CD14-positive monocyte (primary cell): ENCODE measurements at regions not wholly inside any gene's neighbourhood (a gene's known extent, or its start where the extent isn't known, plus 50 kb on each side); places are given as distances from the start of the nearest gene placed in this dataset.
A peak's percentile ranks its signal among the peaks of the same experiment; 100 is the strongest.

Experiments used
- DNase-seq, 3 donors: peaks; one replicate each; pipeline ENCODE4 v3.0.0-alpha.2; 2011 to 2022
- H2AFZ ChIP-seq: 2 replicates; pipeline ENCODE4 v1.6.0; 2012; ENCODE audit warnings: mild to moderate bottlenecking, low read depth, low read length, inconsistent platforms; ENCODE audit not compliant: insufficient read depth, poor library complexity, severe bottlenecking
- H3K27ac ChIP-seq, 2 donors: 1 replicate in 1 of 2; 2 replicates in 1 of 2; pipeline ENCODE4 v1.5.1; 2012 to 2013; ENCODE audit warnings: low read length in 2 of 2, control low read depth in 1 of 2, inconsistent platforms in 1 of 2, low read depth in 1 of 2, mild to moderate bottlenecking in 1 of 2
- H3K27me3 ChIP-seq, 2 donors: one replicate each; pipeline versions ENCODE4 v1.6.0 to v1.6.1; 2011 to 2013; ENCODE audit warnings: low read length in 2 of 2; ENCODE audit not compliant: control insufficient read depth in 2 of 2, insufficient read depth in 2 of 2
- H3K36me3 ChIP-seq, 2 donors: replicated peaks in 1 of 2; 1 replicate in 1 of 2; 2 replicates in 1 of 2; pipeline versions ENCODE4 v1.5.1 to v1.6.1; 2012 to 2013; ENCODE audit warnings: low read length in 2 of 2, control low read depth in 1 of 2, inconsistent platforms in 1 of 2, mild to moderate bottlenecking in 1 of 2; ENCODE audit not compliant: insufficient read depth in 2 of 2, control insufficient read depth in 1 of 2
- H3K4me1 ChIP-seq, 2 donors: 1 replicate in 1 of 2; 2 replicates in 1 of 2; pipeline versions ENCODE4 v1.5.1 to v1.6.1; 2012 to 2013; ENCODE audit warnings: low read length in 2 of 2, control low read depth in 1 of 2, inconsistent platforms in 1 of 2, mild to moderate bottlenecking in 1 of 2, moderate library complexity in 1 of 2; ENCODE audit not compliant: insufficient read depth in 2 of 2, control insufficient read depth in 1 of 2
- H3K4me2 ChIP-seq: replicated peaks from 2 replicates; pipeline ENCODE3; 2012; ENCODE audit warnings: low read length, moderate library complexity, mild to moderate bottlenecking; ENCODE audit not compliant: poor library complexity, severe bottlenecking; ENCODE audit errors: extremely low read depth
- H3K4me3 ChIP-seq, 3 experiments: fragments of 200-600 bp in 1 of 3; sonication (generic) in 1 of 3; replicated peaks in 1 of 3; 1 replicate in 2 of 3; 2 replicates in 1 of 3; pipeline ENCODE4 v1.5.1; 2011 to 2013; ENCODE audit warnings: low read length in 3 of 3, mild to moderate bottlenecking in 3 of 3, control low read depth in 2 of 3, low read depth in 2 of 3, inconsistent platforms in 1 of 3, moderate library complexity in 1 of 3
- H3K79me2 ChIP-seq: 2 replicates; pipeline ENCODE4 v1.6.0; 2012; ENCODE audit warnings: mild to moderate bottlenecking, control low read depth, inconsistent platforms, low read length, moderate library complexity; ENCODE audit not compliant: insufficient read depth
- H3K9ac ChIP-seq: 2 replicates; pipeline ENCODE4 v1.6.0; 2017; ENCODE audit warnings: low read length, mild to moderate bottlenecking; ENCODE audit not compliant: insufficient read depth, poor library complexity, severe bottlenecking
- H3K9me3 ChIP-seq, 2 donors: replicated peaks in 1 of 2; 1 replicate in 1 of 2; 2 replicates in 1 of 2; pipeline versions ENCODE4 v1.5.1 to v1.6.1; 2012 to 2013; ENCODE audit warnings: low read length in 2 of 2, control low read depth in 1 of 2; ENCODE audit not compliant: control insufficient read depth in 1 of 2, insufficient read depth in 1 of 2
- H4K20me1 ChIP-seq: 2 replicates; pipeline ENCODE4 v1.6.0; 2012; ENCODE audit warnings: mild to moderate bottlenecking, low read length, control low read depth, moderate library complexity; ENCODE audit not compliant: insufficient read depth
- H3K27ac Mint-ChIP-seq, 7 donors: one replicate each; pipeline ENCODE4 v1.8.0; 2020; ENCODE audit warnings: mild to moderate bottlenecking in 7 of 7, mixed read lengths in 7 of 7, moderate library complexity in 6 of 7, inconsistent platforms in 2 of 7
- H3K27me3 Mint-ChIP-seq, 3 donors: one replicate each; pipeline ENCODE4 v1.8.0; 2021 to 2022; ENCODE audit warnings: low read depth in 3 of 3, mild to moderate bottlenecking in 3 of 3, mixed read lengths in 3 of 3, moderate library complexity in 3 of 3, inconsistent platforms in 1 of 3
- H3K36me3 Mint-ChIP-seq, 2 donors: one replicate each; pipeline ENCODE4 v1.8.0; 2020; ENCODE audit warnings: mixed read lengths in 2 of 2, inconsistent platforms in 1 of 2, mild to moderate bottlenecking in 1 of 2
- H3K4me1 Mint-ChIP-seq: one replicate; pipeline ENCODE4 v1.8.0; 2020; ENCODE audit warnings: mild to moderate bottlenecking, mixed read lengths
- H3K4me3 Mint-ChIP-seq, 2 donors: one replicate each; pipeline ENCODE4 v1.8.0; 2020; ENCODE audit warnings: mild to moderate bottlenecking in 2 of 2, mixed read lengths in 2 of 2, moderate library complexity in 1 of 2
- H3K9me3 Mint-ChIP-seq, 7 donors: one replicate each; pipeline ENCODE4 v1.8.0; 2020 to 2022; ENCODE audit warnings: mixed read lengths in 7 of 7, mild to moderate bottlenecking in 6 of 7, moderate library complexity in 6 of 7, inconsistent platforms in 2 of 7
- WGBS: methylation state at CpG from one replicate; pipeline ENCODE4 v1.1.5; 2013; ENCODE audit warnings: missing lambda C conversion rate; ENCODE audit not compliant: insufficient coverage; 5-methylcytosine and 5-hydroxymethylcytosine counted together
- intact Hi-C, 2 donors: fragments of 100-400 bp; cut with micrococcal nuclease; formaldehyde crosslinking; loops; one replicate each; pipeline versions ENCODE4 v1.15.0 to v1.15.1; 2023
- TF ChIP-seq, protein P1 (sequence below): fragments of 200-600 bp; IDR thresholded peaks from one replicate; pipeline ENCODE4 v1.8.0; 2022; ENCODE audit warnings: antibody characterized with exemption, mild to moderate bottlenecking

DNA sequence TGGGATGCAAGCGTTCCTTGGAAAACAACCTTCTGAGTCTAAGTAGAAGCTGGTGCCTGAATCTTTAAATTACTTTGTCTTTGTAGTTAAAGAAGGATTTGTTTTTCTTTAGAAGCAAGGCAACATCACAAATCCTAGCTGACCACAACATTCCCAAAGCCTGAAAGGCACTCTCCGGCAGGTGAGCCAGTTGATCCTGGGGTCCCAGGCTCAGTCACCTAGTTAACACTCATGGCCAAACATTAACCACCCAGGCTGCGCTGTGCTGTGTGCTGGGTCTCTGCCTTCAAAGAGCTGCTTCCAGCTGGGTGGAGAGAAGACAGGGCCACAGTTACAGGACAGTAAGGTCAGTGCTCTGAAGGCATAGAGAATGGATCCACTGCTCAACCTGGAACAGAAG lies 120.0 kb upstream of the TRIB2 start:
- Mint-ChIP-seq H3K27me3 (peaks cover 1 to 3% (median 2%) of the 10 kb centered on the region in 3 donors), H3K9me3 (peaks cover 1 to 9% (median 5%) of the 10 kb centered on the region in 7 donors), H3K4me1 (peaks cover 11% of the 10 kb centered on the region), H3K4me3 (no peak overlapping the region), H3K27ac (peak overlapping the region in 1 of 7 donors; percentile 70), H3K36me3 (no peaks in the 10 kb centered on the region)
- Histone ChIP-seq H3K27ac (no peak overlapping the region), H3K9ac (no peak overlapping the region), H3K9me3 (peaks cover 0 to 3% of the 10 kb centered on the region in 2 donors), H3K4me2 (no peak overlapping the region), H3K36me3 (no peaks in the 10 kb centered on the region), H3K79me2 (no peaks in the 10 kb centered on the region), H3K4me3 (no peak overlapping the region), H3K27me3 (no peaks in the 10 kb centered on the region), H3K4me1 (peaks cover 0 to 2% of the 10 kb centered on the region in 2 donors), H4K20me1 (no peaks in the 10 kb centered on the region), H2AFZ (no peak overlapping the region)
- DNase-seq: no peak
- intact Hi-C loops: no loop called here
- TF ChIP-seq, protein P1, sequence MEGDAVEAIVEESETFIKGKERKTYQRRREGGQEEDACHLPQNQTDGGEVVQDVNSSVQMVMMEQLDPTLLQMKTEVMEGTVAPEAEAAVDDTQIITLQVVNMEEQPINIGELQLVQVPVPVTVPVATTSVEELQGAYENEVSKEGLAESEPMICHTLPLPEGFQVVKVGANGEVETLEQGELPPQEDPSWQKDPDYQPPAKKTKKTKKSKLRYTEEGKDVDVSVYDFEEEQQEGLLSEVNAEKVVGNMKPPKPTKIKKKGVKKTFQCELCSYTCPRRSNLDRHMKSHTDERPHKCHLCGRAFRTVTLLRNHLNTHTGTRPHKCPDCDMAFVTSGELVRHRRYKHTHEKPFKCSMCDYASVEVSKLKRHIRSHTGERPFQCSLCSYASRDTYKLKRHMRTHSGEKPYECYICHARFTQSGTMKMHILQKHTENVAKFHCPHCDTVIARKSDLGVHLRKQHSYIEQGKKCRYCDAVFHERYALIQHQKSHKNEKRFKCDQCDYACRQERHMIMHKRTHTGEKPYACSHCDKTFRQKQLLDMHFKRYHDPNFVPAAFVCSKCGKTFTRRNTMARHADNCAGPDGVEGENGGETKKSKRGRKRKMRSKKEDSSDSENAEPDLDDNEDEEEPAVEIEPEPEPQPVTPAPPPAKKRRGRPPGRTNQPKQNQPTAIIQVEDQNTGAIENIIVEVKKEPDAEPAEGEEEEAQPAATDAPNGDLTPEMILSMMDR: no peak
- WGBS: 100% methylated on average over 2 of the region's 3 CpGs

DNA sequence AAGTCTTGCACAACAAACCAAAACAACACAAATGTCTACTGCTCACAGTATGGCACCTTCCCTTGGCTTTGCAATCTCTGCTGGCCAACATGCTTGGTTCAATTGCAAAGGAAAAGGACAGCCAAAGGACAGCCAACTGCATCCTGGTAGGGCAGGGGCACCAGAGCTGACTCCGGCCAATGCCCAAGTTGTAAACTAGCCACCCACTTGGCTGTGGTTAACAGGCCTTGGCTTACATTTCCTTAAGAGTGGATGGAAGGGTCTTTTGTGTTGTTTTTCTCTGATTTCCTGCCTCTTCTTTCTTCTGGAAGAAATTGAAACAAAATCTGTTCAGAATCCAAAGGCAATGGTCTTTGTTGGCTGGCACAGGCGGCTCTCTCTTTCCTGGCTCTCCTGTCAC lies 119.1 kb upstream of the TRIB2 start:
- Histone ChIP-seq H3K4me1 (no peaks in the 10 kb centered on the region), H3K27ac (no peak overlapping the region), H3K36me3 (no peaks in the 10 kb centered on the region), H3K79me2 (no peaks in the 10 kb centered on the region), H3K9ac (no peak overlapping the region), H3K27me3 (no peaks in the 10 kb centered on the region), H2AFZ (no peak overlapping the region), H3K4me3 (no peak overlapping the region), H3K9me3 (peaks cover 0 to 3% of the 10 kb centered on the region in 2 donors), H3K4me2 (no peak overlapping the region), H4K20me1 (no peaks in the 10 kb centered on the region)
- no peak for DNase-seq
- intact Hi-C loops: no loop called here
- 89% methylated on average over 1 of the region's 2 CpGs for WGBS
- no peaks in the 10 kb centered on the region for H3K36me3 Mint-ChIP-seq
- H3K4me3 Mint-ChIP-seq: no peak overlapping the region
- TF ChIP-seq, protein P1: no peak
- peaks cover 1 to 3% (median 2%) of the 10 kb centered on the region in 3 donors for H3K27me3 Mint-ChIP-seq
- H3K27ac Mint-ChIP-seq: no peak overlapping the region
- peaks cover 3% of the 10 kb centered on the region for H3K4me1 Mint-ChIP-seq
- peaks cover 1 to 9% (median 5%) of the 10 kb centered on the region in 7 donors for H3K9me3 Mint-ChIP-seq
